Sigmoid colon (tissue), 6 donors: ENCODE measurements at regions not wholly inside any gene's neighbourhood (a gene's known extent, or its start where the extent isn't known, plus 50 kb on each side); places are given as distances from the start of the nearest gene placed in this dataset.

Experiments used
- DNase-seq: peaks from one replicate; pipeline ENCODE4 v3.0.0-alpha.2; 2019
- H3K27ac ChIP-seq, 4 donors: fragments of 200-600 bp; sonication (generic); one replicate each; pipeline ENCODE4 v1.5.1; 2016 to 2019; ENCODE audit warnings: mild to moderate bottlenecking in 1 of 4
- H3K27me3 ChIP-seq, 3 donors: fragments of 200-600 bp; sonication (generic); one replicate each; pipeline ENCODE4 v1.5.1; 2019; ENCODE audit warnings: mild to moderate bottlenecking in 1 of 3
- H3K36me3 ChIP-seq, 4 donors: fragments of 200-600 bp; sonication (generic); one replicate each; pipeline ENCODE4 v1.5.1; 2016 to 2019
- H3K4me1 ChIP-seq, 4 donors: fragments of 200-600 bp; sonication (generic); one replicate each; pipeline ENCODE4 v1.5.1; 2017 to 2019
- H3K4me3 ChIP-seq, 4 donors: fragments of 200-600 bp; sonication (generic); one replicate each; pipeline ENCODE4 v1.5.1; 2017 to 2019; ENCODE audit warnings: mild to moderate bottlenecking in 2 of 4, moderate library complexity in 1 of 4
- H3K9me3 ChIP-seq, 4 donors: fragments of 200-600 bp in 3 of 4; sonication (generic) in 3 of 4; one replicate each; pipeline versions ENCODE4 v1.5.1 to v1.6.1; 2013 to 2019
- EP300 ChIP-seq, 4 donors: sonication (generic); formaldehyde crosslinking; IDR thresholded peaks; one replicate each; pipeline ENCODE4 v1.6.1; 2017; ENCODE audit warnings: antibody characterized with exemption in 4 of 4
- POLR2A ChIP-seq, 2 donors: fragments of 450-650 bp; IDR thresholded peaks; one replicate each; pipeline ENCODE4 v1.6.1; 2016; ENCODE audit warnings: antibody characterized with exemption in 2 of 2, mild to moderate bottlenecking in 2 of 2, moderate library complexity in 2 of 2
- POLR2AphosphoS5 ChIP-seq, 4 donors: sonication (generic); formaldehyde crosslinking; IDR thresholded peaks; one replicate each; pipeline ENCODE4 v1.6.1; 2017; ENCODE audit warnings: antibody characterized with exemption in 4 of 4
- WGBS, 2 donors: extraction: QIAGEN DNeasy Blood & Tissue Kit; methylation state at CpG; one replicate each; pipeline ENCODE4 v1.1.7; 2013; 5-methylcytosine and 5-hydroxymethylcytosine counted together
- intact Hi-C: fragments of 100-400 bp; cut with DNase I; formaldehyde crosslinking; loops from one replicate; pipeline ENCODE4 v1.15.1; 2023
- TF ChIP-seq, protein P1 (sequence below), 4 experiments: fragments of 450-650 bp in 3 of 4; fragments of 200-600 bp in 1 of 4; IDR thresholded peaks; one replicate each; pipeline ENCODE4 v1.5.1; 2016 to 2019; ENCODE audit warnings: antibody characterized with exemption in 4 of 4, mild to moderate bottlenecking in 3 of 4, moderate library complexity in 2 of 4
- donor health status: healthy with polysubstance abuse.
- donor health status: healthy.

GRCh38 chr1:2969011-2969844 lies 52.0 kb upstream of the ACTRT2 start:
- TF ChIP-seq, protein P1, sequence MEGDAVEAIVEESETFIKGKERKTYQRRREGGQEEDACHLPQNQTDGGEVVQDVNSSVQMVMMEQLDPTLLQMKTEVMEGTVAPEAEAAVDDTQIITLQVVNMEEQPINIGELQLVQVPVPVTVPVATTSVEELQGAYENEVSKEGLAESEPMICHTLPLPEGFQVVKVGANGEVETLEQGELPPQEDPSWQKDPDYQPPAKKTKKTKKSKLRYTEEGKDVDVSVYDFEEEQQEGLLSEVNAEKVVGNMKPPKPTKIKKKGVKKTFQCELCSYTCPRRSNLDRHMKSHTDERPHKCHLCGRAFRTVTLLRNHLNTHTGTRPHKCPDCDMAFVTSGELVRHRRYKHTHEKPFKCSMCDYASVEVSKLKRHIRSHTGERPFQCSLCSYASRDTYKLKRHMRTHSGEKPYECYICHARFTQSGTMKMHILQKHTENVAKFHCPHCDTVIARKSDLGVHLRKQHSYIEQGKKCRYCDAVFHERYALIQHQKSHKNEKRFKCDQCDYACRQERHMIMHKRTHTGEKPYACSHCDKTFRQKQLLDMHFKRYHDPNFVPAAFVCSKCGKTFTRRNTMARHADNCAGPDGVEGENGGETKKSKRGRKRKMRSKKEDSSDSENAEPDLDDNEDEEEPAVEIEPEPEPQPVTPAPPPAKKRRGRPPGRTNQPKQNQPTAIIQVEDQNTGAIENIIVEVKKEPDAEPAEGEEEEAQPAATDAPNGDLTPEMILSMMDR (IDR thresholded peaks at IDR 0.05): no peak
- no peak for TF ChIP-seq EP300 (IDR thresholded peaks at IDR 0.05)
- 79 to 86% methylated on average over 16 of the region's 16 CpGs for WGBS, 2 donors
- peaks cover 0 to 59% (median 14%) of the 10 kb centered on the region in 3 donors for H3K27me3 ChIP-seq
- intact Hi-C loops: no loop called here
- H3K9me3 ChIP-seq: no peaks in the 10 kb centered on the region
- no peak overlapping the region for H3K4me3 ChIP-seq
- peak overlapping the region in 2 of 4 donors; percentile 49 to 61 for H3K27ac ChIP-seq
- no peaks in the 10 kb centered on the region for H3K36me3 ChIP-seq
- H3K4me1 ChIP-seq: no peaks in the 10 kb centered on the region
- peak; percentile 60 for DNase-seq

DNA sequence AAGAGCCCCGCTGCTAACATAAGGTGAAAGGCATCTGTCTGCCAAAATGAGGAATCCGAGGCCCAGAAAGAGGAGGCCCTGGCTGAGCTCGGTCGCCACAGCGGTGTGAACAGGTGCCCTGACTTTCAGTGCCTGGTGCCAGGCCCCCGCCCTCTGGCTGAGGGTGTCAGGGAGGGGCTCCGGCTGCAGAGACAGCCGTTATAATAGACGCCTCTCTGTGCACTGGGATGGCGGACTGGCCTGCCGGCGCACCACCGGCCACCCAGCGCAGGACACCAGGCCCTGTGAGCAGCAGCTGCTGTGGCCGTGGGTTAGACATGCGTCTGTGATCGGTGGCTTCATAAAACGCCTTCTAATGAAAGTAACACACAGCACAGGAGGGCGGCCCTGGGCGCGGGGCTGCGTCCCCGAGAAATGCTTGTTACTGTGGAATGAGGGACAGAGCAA lies 51.4 kb upstream of the ACTRT2 start:
- DNase-seq: peak; percentile 46
- TF ChIP-seq, protein P1 (IDR thresholded peaks at IDR 0.05): no peak
- TF ChIP-seq POLR2AphosphoS5 (IDR thresholded peaks at IDR 0.05) (no peak), EP300 (IDR thresholded peaks at IDR 0.05) (no peak), POLR2A (IDR thresholded peaks at IDR 0.05) (no peak)
- Histone ChIP-seq H3K27ac (peak overlapping the region in 2 of 4 donors; percentile 49 to 61), H3K4me3 (no peak overlapping the region), H3K36me3 (no peaks in the 10 kb centered on the region), H3K4me1 (no peaks in the 10 kb centered on the region), H3K9me3 (no peaks in the 10 kb centered on the region), H3K27me3 (peaks cover 0 to 60% (median 14%) of the 10 kb centered on the region in 3 donors)
- intact Hi-C loops: no loop called here
- 77 to 83% methylated on average over 23 of the region's 23 CpGs for WGBS, 2 donors

DNA sequence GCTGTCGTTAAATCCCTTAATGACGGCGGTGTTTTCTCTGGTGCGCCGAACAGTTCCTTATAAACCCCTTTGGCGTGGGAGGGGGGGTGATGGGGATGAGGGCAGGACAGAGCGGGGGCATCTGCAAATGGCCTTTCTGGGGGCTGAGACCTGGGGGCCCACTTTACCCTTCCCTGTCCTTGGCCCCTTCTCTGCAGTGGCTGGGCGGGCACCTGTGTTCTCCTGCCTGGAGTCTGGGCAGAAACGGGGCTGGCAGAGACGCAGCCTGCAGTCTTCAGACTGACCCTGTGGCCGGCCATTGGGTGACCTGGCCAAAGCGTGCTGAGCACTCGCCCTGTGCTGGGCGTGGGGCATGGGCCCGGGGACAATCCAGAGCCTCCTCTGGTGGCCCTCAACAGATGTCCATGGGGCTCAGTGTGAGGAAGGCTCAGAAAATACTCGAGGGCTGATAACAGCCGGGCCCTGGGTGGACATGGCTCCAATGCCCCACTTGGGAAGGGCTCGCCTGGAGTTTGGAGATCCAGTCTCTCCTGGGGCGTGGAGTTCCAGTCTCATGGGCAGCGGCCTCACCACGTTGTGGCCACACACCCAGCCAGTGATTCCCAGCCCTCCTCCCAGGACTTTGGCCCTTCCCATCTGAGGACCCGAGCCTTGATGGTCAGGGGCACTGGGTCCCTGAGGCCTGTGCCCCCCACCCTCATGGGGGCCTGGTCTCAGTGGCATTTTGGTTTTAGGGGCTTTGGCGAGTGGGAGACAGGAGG lies 50.8 kb upstream of the ACTRT2 start:
- peak; percentile 48 for DNase-seq
- intact Hi-C loops: no loop called here
- H3K27me3 ChIP-seq: peaks cover 0 to 60% (median 14%) of the 10 kb centered on the region in 3 donors
- H3K4me3 ChIP-seq: no peak overlapping the region
- no peaks in the 10 kb centered on the region for H3K36me3 ChIP-seq
- no peaks in the 10 kb centered on the region for H3K4me1 ChIP-seq
- TF ChIP-seq POLR2AphosphoS5 (IDR thresholded peaks at IDR 0.05) (no peak), POLR2A (IDR thresholded peaks at IDR 0.05) (no peak), EP300 (IDR thresholded peaks at IDR 0.05) (no peak)
- TF ChIP-seq, protein P1 (IDR thresholded peaks at IDR 0.05): no peak
- H3K9me3 ChIP-seq: no peaks in the 10 kb centered on the region
- no peak overlapping the region for H3K27ac ChIP-seq
- WGBS, 2 donors: 88 to 89% methylated on average over 23 of the region's 23 CpGs

GRCh38 chr1:2971101-2971501 lies 50.2 kb upstream of the ACTRT2 start:
- no peaks in the 10 kb centered on the region for H3K36me3 ChIP-seq
- H3K9me3 ChIP-seq: no peaks in the 10 kb centered on the region
- H3K27ac ChIP-seq: no peak overlapping the region
- peaks cover 0 to 60% (median 14%) of the 10 kb centered on the region in 3 donors for H3K27me3 ChIP-seq
- no peaks in the 10 kb centered on the region for H3K4me1 ChIP-seq
- WGBS, 2 donors: 79 to 91% methylated on average over 9 of the region's 9 CpGs
- intact Hi-C loops: no loop called here
- no peak overlapping the region for H3K4me3 ChIP-seq
- TF ChIP-seq POLR2AphosphoS5 (IDR thresholded peaks at IDR 0.05): no peak
- TF ChIP-seq, protein P1 (IDR thresholded peaks at IDR 0.05): no peak
- no peak for TF ChIP-seq POLR2A (IDR thresholded peaks at IDR 0.05)
- TF ChIP-seq EP300 (IDR thresholded peaks at IDR 0.05): no peak
- DNase-seq: peak; percentile 29
